Keratinocyte (primary cell): ENCODE measurements at regions not wholly inside any gene's neighbourhood (a gene's known extent, or its start where the extent isn't known, plus 50 kb on each side); places are given as distances from the start of the nearest gene placed in this dataset.

Experiments
- DNase-seq: peaks from one replicate; pipeline ENCODE4 v3.0.0-alpha.2; 2011; ENCODE audit warnings: low read depth, missing footprints, low spot score
- FAIRE-seq: peaks from 2 replicates; lab custom pipeline; 2011; peaks lifted over from hg19 to GRCh38; lab: Jason Lieb, UNC
- H2AFZ ChIP-seq: 2 replicates; pipeline ENCODE4 v1.6.0; 2012; ENCODE audit warnings: low read length, control low read depth, inconsistent platforms; ENCODE audit not compliant: control insufficient read depth
- H3K27ac ChIP-seq: 2 replicates; pipeline ENCODE4 v1.5.1; 2011; ENCODE audit warnings: low read length; ENCODE audit not compliant: control insufficient read depth, insufficient read depth
- H3K27me3 ChIP-seq: 3 replicates; pipeline ENCODE4 v1.6.0; 2011; ENCODE audit warnings: low read length; ENCODE audit not compliant: control insufficient read depth, insufficient read depth; ENCODE audit errors: extremely low read depth
- H3K36me3 ChIP-seq, 2 experiments: 2 replicates in 1 of 2; 3 replicates in 1 of 2; pipeline ENCODE4 v1.5.1; 2011; ENCODE audit warnings: low read length in 2 of 2, mild to moderate bottlenecking in 1 of 2; ENCODE audit not compliant: control insufficient read depth in 2 of 2, insufficient read depth in 2 of 2; ENCODE audit errors: extremely low read depth in 1 of 2
- H3K4me1 ChIP-seq: 3 replicates; pipeline ENCODE4 v1.5.1; 2011; ENCODE audit warnings: low read length; ENCODE audit not compliant: control insufficient read depth, insufficient read depth; ENCODE audit errors: extremely low read depth
- H3K4me2 ChIP-seq: 3 replicates; pipeline ENCODE4 v1.6.0; 2011; ENCODE audit warnings: low read depth, low read length; ENCODE audit not compliant: control insufficient read depth, insufficient read depth; ENCODE audit errors: extremely low read depth
- H3K4me3 ChIP-seq, 3 experiments: fragments of 200-600 bp in 1 of 3; sonication (generic) in 1 of 3; 2 replicates in 2 of 3; 3 replicates in 1 of 3; pipeline ENCODE4 v1.5.1; 2011 to 2016; ENCODE audit warnings: low read length in 3 of 3, mild to moderate bottlenecking in 3 of 3, control low read depth in 2 of 3, inconsistent platforms in 1 of 3, low read depth in 1 of 3, mixed read lengths in 1 of 3, mixed run types in 1 of 3, moderate library complexity in 1 of 3; ENCODE audit not compliant: control insufficient read depth in 2 of 3, insufficient read depth in 2 of 3; ENCODE audit errors: extremely low read depth in 1 of 3
- H3K79me2 ChIP-seq: 2 replicates; pipeline ENCODE4 v1.6.0; 2012; ENCODE audit warnings: low read length; ENCODE audit not compliant: control insufficient read depth, insufficient read depth
- H3K9ac ChIP-seq: 3 replicates; pipeline ENCODE4 v1.6.0; 2011; ENCODE audit warnings: low read length; ENCODE audit not compliant: control insufficient read depth, insufficient read depth; ENCODE audit errors: extremely low read depth
- H3K9me1 ChIP-seq: 3 replicates; pipeline ENCODE4 v1.6.0; 2011; ENCODE audit warnings: low read length; ENCODE audit not compliant: control insufficient read depth, insufficient read depth; ENCODE audit errors: extremely low read depth
- H3K9me3 ChIP-seq: 2 replicates; pipeline ENCODE4 v1.5.1; 2012; ENCODE audit warnings: low read depth, low read length; ENCODE audit not compliant: control insufficient read depth
- H4K20me1 ChIP-seq: 3 replicates; pipeline ENCODE4 v1.6.0; 2011; ENCODE audit warnings: low read length; ENCODE audit not compliant: control insufficient read depth, insufficient read depth; ENCODE audit errors: extremely low read depth
- EZH2 ChIP-seq: IDR thresholded peaks from one replicate; pipeline ENCODE4 v1.6.1; 2012; ENCODE audit warnings: inconsistent platforms, mild to moderate bottlenecking, low read length, moderate library complexity
- dilution Hi-C: fragments of 300-500 bp; cut with MboI; formaldehyde crosslinking; loops from one replicate; pipeline ENCODE4 v1.7.0; 2020; ENCODE audit warnings: low sequenced_read_pairs; ENCODE audit not compliant: extremely low pct_ligation_motif_present
- TF ChIP-seq, protein P1 (sequence below), 3 experiments: IDR thresholded peaks in 1 of 3; conservative IDR thresholded peaks in 1 of 3; optimal IDR thresholded peaks in 1 of 3; 2 replicates in 2 of 3; 3 replicates in 1 of 3; pipeline versions ENCODE3 to v1.5.1; 2011; ENCODE audit warnings: low read length in 3 of 3, mild to moderate bottlenecking in 3 of 3, moderate library complexity in 2 of 3, control low read depth in 1 of 3, inconsistent platforms in 1 of 3; ENCODE audit not compliant: insufficient read depth in 2 of 3; ENCODE audit errors: extremely low read depth in 1 of 3

DNA sequence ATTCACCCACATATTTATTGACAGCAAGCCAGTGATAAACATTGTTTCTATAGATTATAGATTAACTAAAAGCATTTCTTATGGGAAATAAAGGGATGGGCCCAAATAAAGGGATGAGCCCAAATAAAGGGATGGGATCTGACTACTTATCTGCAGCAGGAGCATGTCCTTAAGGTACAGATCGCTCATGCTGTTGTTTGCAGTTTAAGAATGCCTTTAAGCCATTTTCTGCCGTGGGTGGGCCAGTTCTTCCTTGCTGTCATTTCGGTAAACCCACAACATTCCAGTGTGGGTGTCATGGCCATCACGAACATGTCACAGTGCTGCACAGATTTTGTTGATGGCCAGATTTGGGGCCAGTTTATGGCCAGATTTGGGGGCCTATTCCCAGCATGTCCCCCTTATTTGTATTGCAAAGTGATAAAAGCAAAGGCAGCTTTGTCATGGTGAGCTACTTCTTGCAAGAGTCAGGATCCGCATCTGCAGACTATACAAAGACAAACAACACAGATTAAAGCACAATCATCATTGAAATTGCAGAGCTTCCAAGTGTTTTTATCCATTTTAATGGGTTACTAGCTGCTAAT, 700.7 kb downstream of the LRFN5 start:
- no peaks in the 10 kb centered on the region for H3K36me3 ChIP-seq
- DNase-seq (no peak), FAIRE-seq (no peak)
- H3K79me2 ChIP-seq: no peaks in the 10 kb centered on the region
- no peaks in the 10 kb centered on the region for H4K20me1 ChIP-seq
- no peak overlapping the region for H3K4me3 ChIP-seq
- H3K9ac ChIP-seq: no peak overlapping the region
- H3K4me2 ChIP-seq: no peak overlapping the region
- no peaks in the 10 kb centered on the region for H3K9me1 ChIP-seq
- no peak overlapping the region for H3K27ac ChIP-seq
- H3K27me3 ChIP-seq: no peaks in the 10 kb centered on the region
- dilution Hi-C loops: no loop called here
- H3K4me1 ChIP-seq: no peaks in the 10 kb centered on the region
- H2AFZ ChIP-seq: no peak overlapping the region
- no peaks in the 10 kb centered on the region for H3K9me3 ChIP-seq
- no peak for TF ChIP-seq EZH2
- TF ChIP-seq, protein P1, sequence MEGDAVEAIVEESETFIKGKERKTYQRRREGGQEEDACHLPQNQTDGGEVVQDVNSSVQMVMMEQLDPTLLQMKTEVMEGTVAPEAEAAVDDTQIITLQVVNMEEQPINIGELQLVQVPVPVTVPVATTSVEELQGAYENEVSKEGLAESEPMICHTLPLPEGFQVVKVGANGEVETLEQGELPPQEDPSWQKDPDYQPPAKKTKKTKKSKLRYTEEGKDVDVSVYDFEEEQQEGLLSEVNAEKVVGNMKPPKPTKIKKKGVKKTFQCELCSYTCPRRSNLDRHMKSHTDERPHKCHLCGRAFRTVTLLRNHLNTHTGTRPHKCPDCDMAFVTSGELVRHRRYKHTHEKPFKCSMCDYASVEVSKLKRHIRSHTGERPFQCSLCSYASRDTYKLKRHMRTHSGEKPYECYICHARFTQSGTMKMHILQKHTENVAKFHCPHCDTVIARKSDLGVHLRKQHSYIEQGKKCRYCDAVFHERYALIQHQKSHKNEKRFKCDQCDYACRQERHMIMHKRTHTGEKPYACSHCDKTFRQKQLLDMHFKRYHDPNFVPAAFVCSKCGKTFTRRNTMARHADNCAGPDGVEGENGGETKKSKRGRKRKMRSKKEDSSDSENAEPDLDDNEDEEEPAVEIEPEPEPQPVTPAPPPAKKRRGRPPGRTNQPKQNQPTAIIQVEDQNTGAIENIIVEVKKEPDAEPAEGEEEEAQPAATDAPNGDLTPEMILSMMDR (optimal IDR thresholded peaks at IDR 0.05 in 1 of 3, IDR thresholded peaks at IDR 0.05 in 1 of 3, conservative IDR thresholded peaks at IDR 0.05 in 1 of 3; ENCODE audit: extremely low read depth in 1 of 3, insufficient read depth in 2 of 3, low read length in 3 of 3): no peak

GRCh38 chr14:42299692-42300091, 693.0 kb downstream of the LRFN5 start:
- Histone ChIP-seq H3K79me2 (no peaks in the 10 kb centered on the region), H3K9me1 (no peaks in the 10 kb centered on the region), H4K20me1 (no peaks in the 10 kb centered on the region), H2AFZ (no peak overlapping the region), H3K27me3 (no peaks in the 10 kb centered on the region), H3K4me2 (no peak overlapping the region), H3K27ac (no peak overlapping the region), H3K4me1 (no peaks in the 10 kb centered on the region), H3K9ac (no peak overlapping the region), H3K9me3 (no peaks in the 10 kb centered on the region), H3K36me3 (no peaks in the 10 kb centered on the region), H3K4me3 (no peak overlapping the region)
- TF ChIP-seq EZH2: no peak
- TF ChIP-seq, protein P1 (optimal IDR thresholded peaks at IDR 0.05 in 1 of 3, IDR thresholded peaks at IDR 0.05 in 1 of 3, conservative IDR thresholded peaks at IDR 0.05 in 1 of 3; ENCODE audit: extremely low read depth in 1 of 3, insufficient read depth in 2 of 3, low read length in 3 of 3): no peak
- no peak for FAIRE-seq
- DNase-seq: no peak
- dilution Hi-C loops: no loop called here
